ENCODE measurements at regions not wholly inside any gene's neighbourhood (a gene's known extent, or its start where the extent isn't known, plus 50 kb on each side); places are given as distances from the start of the nearest gene placed in this dataset.

DNA sequence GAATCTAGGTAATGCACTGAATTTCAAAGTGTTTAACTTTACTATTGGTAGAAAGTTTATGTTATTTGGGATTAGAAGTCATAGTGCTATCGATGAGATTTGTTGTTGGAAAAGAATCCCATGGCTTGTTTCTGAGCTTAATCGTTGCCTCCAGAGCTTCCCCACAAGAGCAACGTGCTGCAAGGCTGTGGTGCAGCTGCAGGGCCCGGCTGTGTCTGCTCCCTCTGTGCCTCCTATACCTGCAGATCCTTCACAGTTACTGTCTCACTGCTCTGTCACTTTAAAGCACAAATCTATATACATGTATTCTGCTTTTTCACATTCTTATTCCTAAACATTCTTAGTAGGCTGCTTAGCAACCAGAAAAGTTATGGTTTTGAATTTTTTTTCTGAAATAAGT is 826.6 kb upstream of the COBL start:
- 100% methylated on average over 1 of the region's 4 CpGs for WGBS (ENCODE audit: extremely low coverage, insufficient coverage, low lambda C conversion rate)
- Histone ChIP-seq H2BK120ac (ENCODE audit: low read depth, low read length) (no peak overlapping the region), H3K4me3 (ENCODE audit: low read length) (no peak overlapping the region), H4K5ac (ENCODE audit: low read length) (no peak overlapping the region), H3K56ac (ENCODE audit: low read length) (no peak overlapping the region), H2BK5ac (ENCODE audit: low read length) (no peak overlapping the region), H3K4me1 (ENCODE audit: control insufficient read depth, low read depth, low read length) (no peaks in the 10 kb centered on the region), H3K79me2 (ENCODE audit: control insufficient read depth, insufficient read depth, low read length) (no peaks in the 10 kb centered on the region), H3K23ac (ENCODE audit: low read length) (no peak overlapping the region), H3K18ac (ENCODE audit: low read length) (no peak overlapping the region), H2AK5ac (ENCODE audit: low read length) (no peak overlapping the region), H3K4me2 (ENCODE audit: low read length) (no peak overlapping the region), H3K4ac (ENCODE audit: low read depth, low read length) (no peak overlapping the region), H3K36me3 (ENCODE audit: control insufficient read depth, insufficient read depth, low read length) (no peaks in the 10 kb centered on the region), H3K79me1 (ENCODE audit: low read length) (no peaks in the 10 kb centered on the region), H2BK15ac (replicated peaks; ENCODE audit: low read depth) (no peak overlapping the region), H3K9ac (ENCODE audit: low read length) (no peak overlapping the region), H3K27me3 (ENCODE audit: insufficient read depth, low read length, poor library complexity) (no peaks in the 10 kb centered on the region), H4K8ac (ENCODE audit: low read depth, low read length) (no peak overlapping the region), H3K27ac (ENCODE audit: low read depth, low read length) (no peak overlapping the region)
- no peak for DNase-seq

DNA sequence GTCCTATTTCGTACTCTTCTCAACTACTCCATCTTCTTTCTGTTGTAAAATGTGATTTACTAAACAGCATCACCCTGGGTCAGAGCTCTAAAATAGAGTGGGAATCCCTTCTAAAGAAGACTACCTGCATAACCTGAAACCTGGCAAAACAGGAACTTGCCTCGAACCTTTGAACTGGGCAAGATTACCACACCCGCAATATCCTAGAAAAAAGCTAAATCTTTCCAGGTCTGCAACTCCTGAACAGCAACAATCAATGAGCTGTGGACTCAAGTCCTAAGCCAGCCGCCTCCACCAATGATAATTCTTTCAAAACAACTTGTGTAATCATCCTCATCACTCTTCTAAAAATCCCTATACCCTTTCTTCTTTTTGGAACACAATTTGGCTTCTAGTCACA is 824.2 kb upstream of the COBL start:
- H3K23ac ChIP-seq (ENCODE audit: low read length), result no peak overlapping the region
- no peak overlapping the region for H3K4me2 ChIP-seq (ENCODE audit: low read length)
- H3K56ac ChIP-seq (ENCODE audit: low read length), result no peak overlapping the region
- no peak for DNase-seq
- no peak overlapping the region for H2BK120ac ChIP-seq (ENCODE audit: low read depth, low read length)
- H3K4me1 ChIP-seq (ENCODE audit: control insufficient read depth, low read depth, low read length), result no peaks in the 10 kb centered on the region
- no peaks in the 10 kb centered on the region for H3K79me2 ChIP-seq (ENCODE audit: control insufficient read depth, insufficient read depth, low read length)
- H3K27ac ChIP-seq (ENCODE audit: low read depth, low read length), result no peak overlapping the region
- no peak overlapping the region for H2BK5ac ChIP-seq (ENCODE audit: low read length)
- H3K18ac ChIP-seq (ENCODE audit: low read length), result no peak overlapping the region
- H4K8ac ChIP-seq (ENCODE audit: low read depth, low read length), result no peak overlapping the region
- no peak overlapping the region for H2AK5ac ChIP-seq (ENCODE audit: low read length)
- no peak overlapping the region for H2BK15ac ChIP-seq (replicated peaks; ENCODE audit: low read depth)
- no peaks in the 10 kb centered on the region for H3K79me1 ChIP-seq (ENCODE audit: low read length)
- no peaks in the 10 kb centered on the region for H3K36me3 ChIP-seq (ENCODE audit: control insufficient read depth, insufficient read depth, low read length)
- 100% methylated on average over 1 of the region's 4 CpGs for WGBS (ENCODE audit: extremely low coverage, insufficient coverage, low lambda C conversion rate)
- H4K5ac ChIP-seq (ENCODE audit: low read length), result no peak overlapping the region
- no peaks in the 10 kb centered on the region for H3K27me3 ChIP-seq (ENCODE audit: insufficient read depth, low read length, poor library complexity)
- no peak overlapping the region for H3K9ac ChIP-seq (ENCODE audit: low read length)
- H3K4me3 ChIP-seq (ENCODE audit: low read length), result no peak overlapping the region
- H3K4ac ChIP-seq (ENCODE audit: low read depth, low read length), result no peak overlapping the region

DNA sequence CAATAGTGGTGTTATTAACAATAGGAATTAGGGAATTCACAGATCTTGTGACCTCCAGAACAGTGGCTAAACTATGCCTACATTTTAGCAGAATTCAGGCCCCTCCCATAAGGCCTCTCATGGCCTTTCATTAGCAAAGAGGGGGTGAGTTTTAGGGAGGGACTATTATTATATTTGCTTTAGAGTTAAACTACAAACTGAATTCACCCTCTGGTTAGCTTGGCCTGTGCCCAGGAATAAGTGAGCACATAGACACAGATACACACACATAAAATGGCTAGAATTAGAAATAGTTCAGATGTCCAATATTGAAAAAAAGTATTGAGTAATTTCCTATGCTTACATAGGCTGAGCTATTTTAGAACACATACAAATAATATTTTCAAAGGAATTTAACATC is 818.8 kb upstream of the COBL start:
- Histone ChIP-seq H3K4me2 (ENCODE audit: low read length) (no peak overlapping the region), H3K18ac (ENCODE audit: low read length) (no peak overlapping the region), H2AK5ac (ENCODE audit: low read length) (no peak overlapping the region), H3K79me1 (ENCODE audit: low read length) (no peaks in the 10 kb centered on the region), H3K9ac (ENCODE audit: low read length) (no peak overlapping the region), H3K36me3 (ENCODE audit: control insufficient read depth, insufficient read depth, low read length) (no peaks in the 10 kb centered on the region), H2BK120ac (ENCODE audit: low read depth, low read length) (no peak overlapping the region), H4K8ac (ENCODE audit: low read depth, low read length) (no peak overlapping the region), H3K4me1 (ENCODE audit: control insufficient read depth, low read depth, low read length) (no peaks in the 10 kb centered on the region), H3K79me2 (ENCODE audit: control insufficient read depth, insufficient read depth, low read length) (no peaks in the 10 kb centered on the region), H4K5ac (ENCODE audit: low read length) (no peak overlapping the region), H3K27ac (ENCODE audit: low read depth, low read length) (no peak overlapping the region), H3K56ac (ENCODE audit: low read length) (no peak overlapping the region), H2BK15ac (replicated peaks; ENCODE audit: low read depth) (no peak overlapping the region), H2BK5ac (ENCODE audit: low read length) (no peak overlapping the region), H3K4ac (ENCODE audit: low read depth, low read length) (no peak overlapping the region), H3K4me3 (ENCODE audit: low read length) (no peak overlapping the region), H3K27me3 (ENCODE audit: insufficient read depth, low read length, poor library complexity) (no peaks in the 10 kb centered on the region), H3K23ac (ENCODE audit: low read length) (no peak overlapping the region)
- DNase-seq, result no peak

DNA sequence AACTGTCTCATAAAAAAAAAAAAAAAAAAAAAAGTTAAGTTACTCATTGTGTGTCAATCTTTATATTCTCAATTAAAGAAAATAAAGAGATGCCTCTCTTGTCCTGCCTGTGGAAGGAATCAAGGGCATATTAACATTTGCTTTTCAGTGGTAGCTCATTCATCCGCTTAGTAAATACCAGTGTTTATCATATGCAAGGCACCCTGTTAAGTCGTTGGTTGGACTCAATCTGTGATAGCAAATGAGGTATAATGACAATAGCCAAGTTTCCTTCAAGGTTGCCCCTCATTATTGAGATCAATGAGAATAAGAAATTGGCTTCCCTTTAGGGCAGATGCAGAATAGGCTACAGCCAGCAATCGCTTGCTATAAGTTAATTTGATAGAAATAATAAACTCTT is 812.7 kb upstream of the COBL start:
- no peak overlapping the region for H3K4me2 ChIP-seq (ENCODE audit: low read length)
- no peak overlapping the region for H3K4me3 ChIP-seq (ENCODE audit: low read length)
- no peak overlapping the region for H3K27ac ChIP-seq (ENCODE audit: low read depth, low read length)
- H3K36me3 ChIP-seq (ENCODE audit: control insufficient read depth, insufficient read depth, low read length), result no peaks in the 10 kb centered on the region
- no peak overlapping the region for H2BK5ac ChIP-seq (ENCODE audit: low read length)
- H4K5ac ChIP-seq (ENCODE audit: low read length), result no peak overlapping the region
- no peak for DNase-seq
- no peaks in the 10 kb centered on the region for H3K79me2 ChIP-seq (ENCODE audit: control insufficient read depth, insufficient read depth, low read length)
- no peak overlapping the region for H3K4ac ChIP-seq (ENCODE audit: low read depth, low read length)
- H3K79me1 ChIP-seq (ENCODE audit: low read length), result no peaks in the 10 kb centered on the region
- H3K4me1 ChIP-seq (ENCODE audit: control insufficient read depth, low read depth, low read length), result no peaks in the 10 kb centered on the region
- no peak overlapping the region for H4K8ac ChIP-seq (ENCODE audit: low read depth, low read length)
- no peak overlapping the region for H3K23ac ChIP-seq (ENCODE audit: low read length)
- no CpG with 5 or more reads among the region's 3 CpGs for WGBS (ENCODE audit: extremely low coverage, insufficient coverage, low lambda C conversion rate)
- no peak overlapping the region for H2AK5ac ChIP-seq (ENCODE audit: low read length)
- no peak overlapping the region for H3K18ac ChIP-seq (ENCODE audit: low read length)
- H2BK15ac ChIP-seq (replicated peaks; ENCODE audit: low read depth), result no peak overlapping the region
- no peak overlapping the region for H2BK120ac ChIP-seq (ENCODE audit: low read depth, low read length)
- no peaks in the 10 kb centered on the region for H3K27me3 ChIP-seq (ENCODE audit: insufficient read depth, low read length, poor library complexity)
- no peak overlapping the region for H3K56ac ChIP-seq (ENCODE audit: low read length)
- H3K9ac ChIP-seq (ENCODE audit: low read length), result no peak overlapping the region

DNA sequence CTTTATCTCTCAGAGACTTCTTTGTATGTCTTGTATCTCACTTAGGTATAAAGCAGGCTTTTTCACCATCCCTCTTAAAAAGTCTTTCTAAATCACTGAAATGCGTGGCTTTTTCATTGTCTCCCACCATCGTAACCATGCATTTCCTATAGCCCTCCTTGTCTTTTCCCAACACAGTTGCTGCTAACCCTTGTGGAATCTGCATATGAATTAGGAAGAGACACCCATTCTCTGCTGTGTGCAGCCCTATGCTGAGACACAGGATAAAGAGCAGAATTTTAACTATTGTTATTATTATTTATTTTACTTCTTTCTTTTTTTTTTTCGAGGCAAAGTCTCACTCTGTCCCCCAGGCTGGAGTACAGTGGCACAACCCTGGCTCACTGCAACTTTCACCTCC is 804.3 kb upstream of the COBL start:
- H3K4me1 ChIP-seq (ENCODE audit: control insufficient read depth, low read depth, low read length), result peaks cover 4% of the 10 kb centered on the region
- no peaks in the 10 kb centered on the region for H3K79me1 ChIP-seq (ENCODE audit: low read length)
- H3K4me3 ChIP-seq (ENCODE audit: low read length), result no peak overlapping the region
- H3K4me2 ChIP-seq (ENCODE audit: low read length), result no peak overlapping the region
- H2BK15ac ChIP-seq (replicated peaks; ENCODE audit: low read depth), result no peak overlapping the region
- H2BK5ac ChIP-seq (ENCODE audit: low read length), result no peak overlapping the region
- no peak overlapping the region for H4K5ac ChIP-seq (ENCODE audit: low read length)
- H4K8ac ChIP-seq (ENCODE audit: low read depth, low read length), result no peak overlapping the region
- H3K79me2 ChIP-seq (ENCODE audit: control insufficient read depth, insufficient read depth, low read length), result no peaks in the 10 kb centered on the region
- no peak overlapping the region for H3K9ac ChIP-seq (ENCODE audit: low read length)
- no peak overlapping the region for H2AK5ac ChIP-seq (ENCODE audit: low read length)
- no peak overlapping the region for H2BK120ac ChIP-seq (ENCODE audit: low read depth, low read length)
- H3K36me3 ChIP-seq (ENCODE audit: control insufficient read depth, insufficient read depth, low read length), result no peaks in the 10 kb centered on the region
- H3K27ac ChIP-seq (ENCODE audit: low read depth, low read length), result no peak overlapping the region
- no peak overlapping the region for H3K56ac ChIP-seq (ENCODE audit: low read length)
- no peak overlapping the region for H3K18ac ChIP-seq (ENCODE audit: low read length)
- no peak overlapping the region for H3K23ac ChIP-seq (ENCODE audit: low read length)
- DNase-seq, result no peak
- H3K4ac ChIP-seq (ENCODE audit: low read depth, low read length), result no peak overlapping the region
- H3K27me3 ChIP-seq (ENCODE audit: insufficient read depth, low read length, poor library complexity), result no peaks in the 10 kb centered on the region
- no CpG with 5 or more reads among the region's 3 CpGs for WGBS (ENCODE audit: extremely low coverage, insufficient coverage, low lambda C conversion rate)

DNA sequence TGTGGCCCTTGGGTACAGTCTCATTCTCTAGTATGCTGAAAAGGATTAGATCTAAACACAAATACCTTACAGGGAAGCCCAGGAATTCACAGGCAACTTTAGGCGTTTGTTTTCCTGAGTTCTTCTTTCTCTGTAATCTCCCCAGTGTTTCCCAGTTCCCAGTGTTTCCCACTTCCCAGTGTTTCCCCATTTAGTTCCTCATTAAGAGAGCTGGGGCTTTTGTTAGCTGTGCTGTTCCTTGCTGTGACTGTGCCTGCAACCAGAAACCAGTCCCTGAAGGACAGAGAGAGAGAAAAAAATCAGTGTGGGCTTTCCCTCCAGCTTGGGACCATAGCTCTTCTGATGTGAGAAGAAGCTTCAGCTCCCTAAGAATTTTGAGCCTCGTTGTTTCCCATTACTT is 802.9 kb upstream of the COBL start:
- WGBS (ENCODE audit: extremely low coverage, insufficient coverage, low lambda C conversion rate), result no CpG with 5 or more reads among the region's 2 CpGs
- Histone ChIP-seq H3K4me1 (ENCODE audit: control insufficient read depth, low read depth, low read length) (peaks cover 4% of the 10 kb centered on the region), H3K23ac (ENCODE audit: low read length) (no peak overlapping the region), H2BK5ac (ENCODE audit: low read length) (no peak overlapping the region), H3K18ac (ENCODE audit: low read length) (peak overlapping the region; percentile 55), H3K9ac (ENCODE audit: low read length) (no peak overlapping the region), H3K27ac (ENCODE audit: low read depth, low read length) (peak overlapping the region; percentile 70), H3K36me3 (ENCODE audit: control insufficient read depth, insufficient read depth, low read length) (no peaks in the 10 kb centered on the region), H4K5ac (ENCODE audit: low read length) (no peak overlapping the region), H2BK15ac (replicated peaks; ENCODE audit: low read depth) (no peak overlapping the region), H3K27me3 (ENCODE audit: insufficient read depth, low read length, poor library complexity) (no peaks in the 10 kb centered on the region), H4K8ac (ENCODE audit: low read depth, low read length) (no peak overlapping the region), H3K79me2 (ENCODE audit: control insufficient read depth, insufficient read depth, low read length) (no peaks in the 10 kb centered on the region), H3K56ac (ENCODE audit: low read length) (peak overlapping the region; percentile 56), H3K79me1 (ENCODE audit: low read length) (no peaks in the 10 kb centered on the region), H2AK5ac (ENCODE audit: low read length) (no peak overlapping the region), H2BK120ac (ENCODE audit: low read depth, low read length) (no peak overlapping the region), H3K4ac (ENCODE audit: low read depth, low read length) (no peak overlapping the region), H3K4me3 (ENCODE audit: low read length) (no peak overlapping the region), H3K4me2 (ENCODE audit: low read length) (no peak overlapping the region)
- peak; percentile 81 for DNase-seq
